CD14-positive monocyte (primary cell): ENCODE measurements at regions not wholly inside any gene's neighbourhood (a gene's known extent, or its start where the extent isn't known, plus 50 kb on each side); places are given as distances from the start of the nearest gene placed in this dataset.

ENCODE experiments used
- DNase-seq, 3 donors: peaks; one replicate each; pipeline ENCODE4 v3.0.0-alpha.2; 2011 to 2022
- H2AFZ ChIP-seq: 2 replicates; pipeline ENCODE4 v1.6.0; 2012; ENCODE audit warnings: mild to moderate bottlenecking, low read depth, low read length, inconsistent platforms; ENCODE audit not compliant: insufficient read depth, poor library complexity, severe bottlenecking
- H3K27ac ChIP-seq, 2 donors: 1 replicate in 1 of 2; 2 replicates in 1 of 2; pipeline ENCODE4 v1.5.1; 2012 to 2013; ENCODE audit warnings: low read length in 2 of 2, control low read depth in 1 of 2, inconsistent platforms in 1 of 2, low read depth in 1 of 2, mild to moderate bottlenecking in 1 of 2
- H3K27me3 ChIP-seq, 2 donors: one replicate each; pipeline versions ENCODE4 v1.6.0 to v1.6.1; 2011 to 2013; ENCODE audit warnings: low read length in 2 of 2; ENCODE audit not compliant: control insufficient read depth in 2 of 2, insufficient read depth in 2 of 2
- H3K36me3 ChIP-seq, 2 donors: replicated peaks in 1 of 2; 1 replicate in 1 of 2; 2 replicates in 1 of 2; pipeline versions ENCODE4 v1.5.1 to v1.6.1; 2012 to 2013; ENCODE audit warnings: low read length in 2 of 2, control low read depth in 1 of 2, inconsistent platforms in 1 of 2, mild to moderate bottlenecking in 1 of 2; ENCODE audit not compliant: insufficient read depth in 2 of 2, control insufficient read depth in 1 of 2
- H3K4me1 ChIP-seq, 2 donors: 1 replicate in 1 of 2; 2 replicates in 1 of 2; pipeline versions ENCODE4 v1.5.1 to v1.6.1; 2012 to 2013; ENCODE audit warnings: low read length in 2 of 2, control low read depth in 1 of 2, inconsistent platforms in 1 of 2, mild to moderate bottlenecking in 1 of 2, moderate library complexity in 1 of 2; ENCODE audit not compliant: insufficient read depth in 2 of 2, control insufficient read depth in 1 of 2
- H3K4me2 ChIP-seq: replicated peaks from 2 replicates; pipeline ENCODE3; 2012; ENCODE audit warnings: low read length, moderate library complexity, mild to moderate bottlenecking; ENCODE audit not compliant: poor library complexity, severe bottlenecking; ENCODE audit errors: extremely low read depth
- H3K4me3 ChIP-seq, 3 experiments: fragments of 200-600 bp in 1 of 3; sonication (generic) in 1 of 3; replicated peaks in 1 of 3; 1 replicate in 2 of 3; 2 replicates in 1 of 3; pipeline ENCODE4 v1.5.1; 2011 to 2013; ENCODE audit warnings: low read length in 3 of 3, mild to moderate bottlenecking in 3 of 3, control low read depth in 2 of 3, low read depth in 2 of 3, inconsistent platforms in 1 of 3, moderate library complexity in 1 of 3
- H3K79me2 ChIP-seq: 2 replicates; pipeline ENCODE4 v1.6.0; 2012; ENCODE audit warnings: mild to moderate bottlenecking, control low read depth, inconsistent platforms, low read length, moderate library complexity; ENCODE audit not compliant: insufficient read depth
- H3K9ac ChIP-seq: 2 replicates; pipeline ENCODE4 v1.6.0; 2017; ENCODE audit warnings: low read length, mild to moderate bottlenecking; ENCODE audit not compliant: insufficient read depth, poor library complexity, severe bottlenecking
- H3K9me3 ChIP-seq, 2 donors: replicated peaks in 1 of 2; 1 replicate in 1 of 2; 2 replicates in 1 of 2; pipeline versions ENCODE4 v1.5.1 to v1.6.1; 2012 to 2013; ENCODE audit warnings: low read length in 2 of 2, control low read depth in 1 of 2; ENCODE audit not compliant: control insufficient read depth in 1 of 2, insufficient read depth in 1 of 2
- H4K20me1 ChIP-seq: 2 replicates; pipeline ENCODE4 v1.6.0; 2012; ENCODE audit warnings: mild to moderate bottlenecking, low read length, control low read depth, moderate library complexity; ENCODE audit not compliant: insufficient read depth
- H3K27ac Mint-ChIP-seq, 7 donors: one replicate each; pipeline ENCODE4 v1.8.0; 2020; ENCODE audit warnings: mild to moderate bottlenecking in 7 of 7, mixed read lengths in 7 of 7, moderate library complexity in 6 of 7, inconsistent platforms in 2 of 7
- H3K27me3 Mint-ChIP-seq, 3 donors: one replicate each; pipeline ENCODE4 v1.8.0; 2021 to 2022; ENCODE audit warnings: low read depth in 3 of 3, mild to moderate bottlenecking in 3 of 3, mixed read lengths in 3 of 3, moderate library complexity in 3 of 3, inconsistent platforms in 1 of 3
- H3K36me3 Mint-ChIP-seq, 2 donors: one replicate each; pipeline ENCODE4 v1.8.0; 2020; ENCODE audit warnings: mixed read lengths in 2 of 2, inconsistent platforms in 1 of 2, mild to moderate bottlenecking in 1 of 2
- H3K4me1 Mint-ChIP-seq: one replicate; pipeline ENCODE4 v1.8.0; 2020; ENCODE audit warnings: mild to moderate bottlenecking, mixed read lengths
- H3K4me3 Mint-ChIP-seq, 2 donors: one replicate each; pipeline ENCODE4 v1.8.0; 2020; ENCODE audit warnings: mild to moderate bottlenecking in 2 of 2, mixed read lengths in 2 of 2, moderate library complexity in 1 of 2
- H3K9me3 Mint-ChIP-seq, 7 donors: one replicate each; pipeline ENCODE4 v1.8.0; 2020 to 2022; ENCODE audit warnings: mixed read lengths in 7 of 7, mild to moderate bottlenecking in 6 of 7, moderate library complexity in 6 of 7, inconsistent platforms in 2 of 7
- WGBS: methylation state at CpG from one replicate; pipeline ENCODE4 v1.1.5; 2013; ENCODE audit warnings: missing lambda C conversion rate; ENCODE audit not compliant: insufficient coverage; 5-methylcytosine and 5-hydroxymethylcytosine counted together
- intact Hi-C, 2 donors: fragments of 100-400 bp; cut with micrococcal nuclease; formaldehyde crosslinking; loops; one replicate each; pipeline versions ENCODE4 v1.15.0 to v1.15.1; 2023
- TF ChIP-seq, protein P1 (sequence below): fragments of 200-600 bp; IDR thresholded peaks from one replicate; pipeline ENCODE4 v1.8.0; 2022; ENCODE audit warnings: antibody characterized with exemption, mild to moderate bottlenecking

DNA sequence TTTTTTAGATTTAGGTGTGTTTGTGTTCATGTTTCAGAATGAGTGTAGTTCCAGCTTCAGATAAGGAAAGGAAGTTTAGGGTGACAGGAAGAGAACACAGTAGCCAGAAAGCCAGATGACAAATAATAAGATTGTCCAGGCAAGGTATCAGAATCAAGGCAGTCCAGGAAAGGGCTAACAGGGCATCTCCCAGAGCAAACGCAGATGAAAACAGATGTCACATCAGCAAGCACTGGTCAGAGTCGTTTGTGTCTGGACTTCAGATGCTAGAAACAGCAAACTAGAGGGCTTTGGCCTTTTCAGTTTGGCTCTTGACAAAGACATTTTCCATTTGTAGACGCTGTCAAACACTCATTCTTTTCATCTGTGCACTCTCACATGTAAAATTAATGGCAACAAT is 65.5 kb downstream of the VIP start:
- Histone ChIP-seq H3K27me3 (no peaks in the 10 kb centered on the region), H3K4me2 (no peak overlapping the region), H3K79me2 (no peaks in the 10 kb centered on the region), H3K9me3 (no peaks in the 10 kb centered on the region), H3K27ac (no peak overlapping the region), H3K9ac (no peak overlapping the region), H2AFZ (no peak overlapping the region), H4K20me1 (no peaks in the 10 kb centered on the region), H3K36me3 (no peaks in the 10 kb centered on the region), H3K4me1 (no peaks in the 10 kb centered on the region), H3K4me3 (no peak overlapping the region)
- intact Hi-C loops, result no loop called here
- peaks cover 0 to 5% (median 4%) of the 10 kb centered on the region in 7 donors for H3K9me3 Mint-ChIP-seq
- TF ChIP-seq, protein P1, sequence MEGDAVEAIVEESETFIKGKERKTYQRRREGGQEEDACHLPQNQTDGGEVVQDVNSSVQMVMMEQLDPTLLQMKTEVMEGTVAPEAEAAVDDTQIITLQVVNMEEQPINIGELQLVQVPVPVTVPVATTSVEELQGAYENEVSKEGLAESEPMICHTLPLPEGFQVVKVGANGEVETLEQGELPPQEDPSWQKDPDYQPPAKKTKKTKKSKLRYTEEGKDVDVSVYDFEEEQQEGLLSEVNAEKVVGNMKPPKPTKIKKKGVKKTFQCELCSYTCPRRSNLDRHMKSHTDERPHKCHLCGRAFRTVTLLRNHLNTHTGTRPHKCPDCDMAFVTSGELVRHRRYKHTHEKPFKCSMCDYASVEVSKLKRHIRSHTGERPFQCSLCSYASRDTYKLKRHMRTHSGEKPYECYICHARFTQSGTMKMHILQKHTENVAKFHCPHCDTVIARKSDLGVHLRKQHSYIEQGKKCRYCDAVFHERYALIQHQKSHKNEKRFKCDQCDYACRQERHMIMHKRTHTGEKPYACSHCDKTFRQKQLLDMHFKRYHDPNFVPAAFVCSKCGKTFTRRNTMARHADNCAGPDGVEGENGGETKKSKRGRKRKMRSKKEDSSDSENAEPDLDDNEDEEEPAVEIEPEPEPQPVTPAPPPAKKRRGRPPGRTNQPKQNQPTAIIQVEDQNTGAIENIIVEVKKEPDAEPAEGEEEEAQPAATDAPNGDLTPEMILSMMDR, result no peak
- DNase-seq, result no peak
- no peaks in the 10 kb centered on the region for H3K36me3 Mint-ChIP-seq
- no peaks in the 10 kb centered on the region for H3K4me1 Mint-ChIP-seq
- no peak overlapping the region for H3K4me3 Mint-ChIP-seq
- peaks cover 0 to 2% (median 0%) of the 10 kb centered on the region in 3 donors for H3K27me3 Mint-ChIP-seq
- WGBS, result 90% methylated on average over 3 of the region's 3 CpGs
- H3K27ac Mint-ChIP-seq, result no peak overlapping the region

DNA sequence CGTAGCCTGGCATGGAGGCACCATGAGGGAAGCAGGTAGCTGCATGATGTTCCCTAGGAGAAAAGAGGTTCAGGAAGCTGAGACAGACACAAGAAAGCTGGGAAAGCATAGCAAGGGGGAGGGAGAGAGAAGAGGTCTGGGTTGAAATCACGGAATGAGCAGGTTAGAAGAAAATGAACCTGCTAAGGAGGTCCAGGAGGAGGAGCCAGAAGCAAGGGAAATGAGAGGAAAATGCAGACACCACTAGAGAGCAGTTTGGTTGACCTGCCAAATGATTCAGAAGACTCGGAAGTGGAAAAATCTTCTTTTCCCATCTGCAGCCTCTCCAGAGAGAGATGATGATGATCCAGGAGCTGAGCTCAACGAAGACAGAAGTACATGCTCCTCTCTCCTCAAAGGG is 70.9 kb downstream of the VIP start:
- Mint-ChIP-seq H3K36me3 (no peaks in the 10 kb centered on the region), H3K27me3 (peaks cover 0 to 2% (median 0%) of the 10 kb centered on the region in 3 donors), H3K4me1 (no peaks in the 10 kb centered on the region), H3K27ac (no peak overlapping the region), H3K4me3 (no peak overlapping the region), H3K9me3 (peaks cover 0 to 2% (median 0%) of the 10 kb centered on the region in 7 donors)
- intact Hi-C loops, result no loop called here
- no peak overlapping the region for H3K9ac ChIP-seq
- no peaks in the 10 kb centered on the region for H3K36me3 ChIP-seq
- no peak overlapping the region for H3K4me3 ChIP-seq
- H3K4me2 ChIP-seq, result no peak overlapping the region
- TF ChIP-seq, protein P1, result no peak
- DNase-seq, result no peak
- no peaks in the 10 kb centered on the region for H4K20me1 ChIP-seq
- no peaks in the 10 kb centered on the region for H3K4me1 ChIP-seq
- 86% methylated on average over 2 of the region's 4 CpGs for WGBS
- H3K9me3 ChIP-seq, result no peaks in the 10 kb centered on the region
- H3K79me2 ChIP-seq, result no peaks in the 10 kb centered on the region
- no peak overlapping the region for H2AFZ ChIP-seq
- no peaks in the 10 kb centered on the region for H3K27me3 ChIP-seq
- no peak overlapping the region for H3K27ac ChIP-seq
